Astrocyte (in vitro differentiated cells and primary cell): ENCODE measurements at regions not wholly inside any gene's neighbourhood (a gene's known extent, or its start where the extent isn't known, plus 50 kb on each side); places are given as distances from the start of the nearest gene placed in this dataset.

ENCODE experiments used
- DNase-seq: peaks from one replicate; pipeline ENCODE4 v3.0.0-alpha.2; 2010; ENCODE audit warnings: low read depth
- FAIRE-seq: peaks from 2 replicates; lab custom pipeline; 2011; peaks lifted over from hg19 to GRCh38; lab: Jason Lieb, UNC
- H2AFZ ChIP-seq: 2 replicates; pipeline ENCODE4 v1.6.0; 2012; ENCODE audit warnings: low read depth, low read length, inconsistent platforms
- H3K27ac ChIP-seq: 2 replicates; pipeline ENCODE4 v1.5.1; 2011; ENCODE audit warnings: low read depth, low read length, inconsistent platforms
- H3K27me3 ChIP-seq: 2 replicates; pipeline ENCODE4 v1.6.0; 2011; ENCODE audit warnings: low read length, inconsistent platforms; ENCODE audit not compliant: insufficient read depth
- H3K36me3 ChIP-seq: 2 replicates; pipeline ENCODE4 v1.5.1; 2011; ENCODE audit warnings: low read length, inconsistent platforms; ENCODE audit not compliant: insufficient read depth
- H3K4me1 ChIP-seq: 2 replicates; pipeline ENCODE4 v1.5.1; 2011; ENCODE audit warnings: low read length, inconsistent platforms; ENCODE audit not compliant: insufficient read depth
- H3K4me2 ChIP-seq: 2 replicates; pipeline ENCODE4 v1.6.0; 2012; ENCODE audit warnings: low read length, inconsistent platforms
- H3K4me3 ChIP-seq: 2 replicates; pipeline ENCODE4 v1.5.1; 2011; ENCODE audit warnings: low read depth, mild to moderate bottlenecking, low read length, inconsistent platforms; ENCODE audit not compliant: insufficient read depth
- H3K79me2 ChIP-seq: 2 replicates; pipeline ENCODE4 v1.6.0; 2012; ENCODE audit warnings: mild to moderate bottlenecking, low read length, inconsistent platforms; ENCODE audit not compliant: insufficient read depth
- H3K9ac ChIP-seq: 2 replicates; pipeline ENCODE4 v1.6.0; 2012; ENCODE audit warnings: mild to moderate bottlenecking, low read length, inconsistent platforms
- H3K9me3 ChIP-seq: 2 replicates; pipeline ENCODE4 v1.5.1; 2012; ENCODE audit warnings: low read depth, mild to moderate bottlenecking, low read length, inconsistent platforms; ENCODE audit not compliant: insufficient read depth
- H4K20me1 ChIP-seq: 2 replicates; pipeline ENCODE4 v1.6.0; 2012; ENCODE audit warnings: low read length, inconsistent platforms; ENCODE audit not compliant: insufficient read depth
- H3K27ac Mint-ChIP-seq: one replicate; pipeline ENCODE4 v1.8.0; 2021; ENCODE audit warnings: mild to moderate bottlenecking, mixed read lengths; ENCODE audit not compliant: unreplicated experiment
- H3K27me3 Mint-ChIP-seq: one replicate; pipeline ENCODE4 v1.8.0; 2021; ENCODE audit warnings: low read depth, mixed read lengths; ENCODE audit not compliant: unreplicated experiment
- H3K36me3 Mint-ChIP-seq: one replicate; pipeline ENCODE4 v1.8.0; 2021; ENCODE audit warnings: low read depth, mixed read lengths; ENCODE audit not compliant: unreplicated experiment
- H3K4me1 Mint-ChIP-seq: one replicate; pipeline ENCODE4 v1.8.0; 2021; ENCODE audit warnings: low read depth, mixed read lengths; ENCODE audit not compliant: unreplicated experiment
- H3K4me3 Mint-ChIP-seq: one replicate; pipeline ENCODE4 v1.8.0; 2021; ENCODE audit warnings: mild to moderate bottlenecking, moderate library complexity, mixed read lengths; ENCODE audit not compliant: unreplicated experiment
- H3K9me3 Mint-ChIP-seq: one replicate; pipeline ENCODE4 v1.8.0; 2021; ENCODE audit warnings: mild to moderate bottlenecking, mixed read lengths; ENCODE audit not compliant: unreplicated experiment
- CTCF ChIP-seq: IDR thresholded peaks from 2 replicates; pipeline ENCODE4 v1.5.1; 2011; ENCODE audit warnings: low read depth, mild to moderate bottlenecking, inconsistent platforms, low read length, moderate library complexity; ENCODE audit not compliant: insufficient read depth
- EZH2 ChIP-seq: IDR thresholded peaks from 2 replicates; pipeline ENCODE4 v1.6.1; 2012; ENCODE audit warnings: mild to moderate bottlenecking, low read length, inconsistent platforms; ENCODE audit not compliant: insufficient read depth

GRCh38 chr2:161564906-161565305, 59.3 kb upstream of the SLC4A10 start:
- Histone ChIP-seq H4K20me1 (no peaks in the 10 kb centered on the region), H2AFZ (no peak overlapping the region), H3K4me3 (no peak overlapping the region), H3K4me1 (no peaks in the 10 kb centered on the region), H3K36me3 (no peaks in the 10 kb centered on the region), H3K27ac (no peak overlapping the region), H3K27me3 (no peaks in the 10 kb centered on the region), H3K9me3 (no peaks in the 10 kb centered on the region), H3K79me2 (no peaks in the 10 kb centered on the region), H3K4me2 (no peak overlapping the region), H3K9ac (no peak overlapping the region)
- Mint-ChIP-seq H3K27ac (no peak overlapping the region), H3K4me1 (no peaks in the 10 kb centered on the region), H3K36me3 (peaks cover 5% of the 10 kb centered on the region), H3K9me3 (peaks cover 23% of the 10 kb centered on the region), H3K4me3 (no peak overlapping the region), H3K27me3 (peaks cover 6% of the 10 kb centered on the region)
- no peak for TF ChIP-seq CTCF
- no peak for TF ChIP-seq EZH2
- no peak for FAIRE-seq
- DNase-seq: no peak

GRCh38 chr2:161569401-161569800, 54.8 kb upstream of the SLC4A10 start:
- FAIRE-seq (no peak), DNase-seq (no peak)
- no peaks in the 10 kb centered on the region for H3K4me1 ChIP-seq
- H3K4me3 Mint-ChIP-seq: no peak overlapping the region
- no peaks in the 10 kb centered on the region for H3K36me3 Mint-ChIP-seq
- no peaks in the 10 kb centered on the region for H3K9me3 ChIP-seq
- H3K4me2 ChIP-seq: no peak overlapping the region
- H3K27me3 Mint-ChIP-seq: peaks cover 6% of the 10 kb centered on the region
- H3K79me2 ChIP-seq: no peaks in the 10 kb centered on the region
- H3K9ac ChIP-seq: no peak overlapping the region
- no peak overlapping the region for H2AFZ ChIP-seq
- no peak overlapping the region for H3K27ac ChIP-seq
- no peaks in the 10 kb centered on the region for H3K36me3 ChIP-seq
- H3K27ac Mint-ChIP-seq: no peak overlapping the region
- no peaks in the 10 kb centered on the region for H3K27me3 ChIP-seq
- TF ChIP-seq EZH2 (no peak), CTCF (no peak)
- peaks cover 10% of the 10 kb centered on the region for H3K9me3 Mint-ChIP-seq
- H3K4me1 Mint-ChIP-seq: no peaks in the 10 kb centered on the region
- no peak overlapping the region for H3K4me3 ChIP-seq
- H4K20me1 ChIP-seq: no peaks in the 10 kb centered on the region

- Mint-ChIP-seq H3K9me3 (peaks cover 4% of the 10 kb centered on the region), H3K4me3 (no peak overlapping the region), H3K27ac (no peak overlapping the region), H3K27me3 (peaks cover 6% of the 10 kb centered on the region), H3K36me3 (no peaks in the 10 kb centered on the region), H3K4me1 (no peaks in the 10 kb centered on the region)
- Histone ChIP-seq H3K4me2 (no peak overlapping the region), H3K9ac (no peak overlapping the region), H3K9me3 (no peaks in the 10 kb centered on the region), H3K4me3 (no peak overlapping the region), H3K79me2 (no peaks in the 10 kb centered on the region), H2AFZ (no peak overlapping the region), H4K20me1 (no peaks in the 10 kb centered on the region), H3K27me3 (no peaks in the 10 kb centered on the region), H3K27ac (no peak overlapping the region), H3K4me1 (no peaks in the 10 kb centered on the region), H3K36me3 (no peaks in the 10 kb centered on the region)
- FAIRE-seq: no peak
- TF ChIP-seq EZH2 (no peak), CTCF (peak; percentile 10)
- no peak for DNase-seq
Measured at GRCh38 chr2:161570424-161571050, 53.7 kb upstream of the SLC4A10 start.
